Umbilical cord (tissue), 1 donor: ENCODE measurements at regions not wholly inside any gene's neighbourhood (a gene's known extent, or its start where the extent isn't known, plus 50 kb on each side); places are given as distances from the start of the nearest gene placed in this dataset.
A peak's percentile ranks its signal among the peaks of the same experiment; 100 is the strongest.
"Not testable (repeated sequence)": the region's sequence is repeated elsewhere in the genome, so short reads cannot be mapped to it uniquely, and the experiment has no call there.

Experiments used
- DNase-seq: peaks from one replicate; pipeline ENCODE4 v3.0.0-alpha.2; 2015; ENCODE audit warnings: low spot score

GRCh38 chr16:54727696-54728095 lies 203.0 kb upstream of the IRX5 start:
- DNase-seq: not testable (repeated sequence)

GRCh38 chr16:54724346-54724925 lies 206.2 kb upstream of the IRX5 start:
- peak; percentile 90 for DNase-seq

- no peak for DNase-seq
These were observed 208.4 kb upstream of the IRX5 start for GRCh38 chr16:54722210-54722676.

DNA sequence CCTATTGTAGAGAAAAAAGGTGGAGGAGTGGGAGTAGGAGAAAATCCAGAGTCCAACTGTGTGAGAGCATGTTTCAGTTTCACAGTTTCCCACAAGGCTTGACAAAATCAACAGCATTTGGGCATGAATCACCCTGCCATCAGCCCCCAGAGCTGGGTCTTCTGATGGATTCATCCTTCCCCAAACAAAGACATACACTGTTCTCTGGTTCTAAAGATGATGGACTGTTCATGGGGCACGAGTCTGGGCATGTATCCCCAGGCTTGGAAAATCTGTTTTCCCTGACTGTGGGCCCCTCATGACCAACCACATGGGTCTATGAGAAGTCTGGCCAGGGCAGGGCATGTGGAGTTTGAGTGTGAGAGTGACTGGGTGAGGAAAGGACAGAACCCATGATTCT lies 210.4 kb upstream of the IRX5 start:
- no peak for DNase-seq

GRCh38 chr16:54719624-54720023 lies 211.0 kb upstream of the IRX5 start:
- no peak for DNase-seq

DNA sequence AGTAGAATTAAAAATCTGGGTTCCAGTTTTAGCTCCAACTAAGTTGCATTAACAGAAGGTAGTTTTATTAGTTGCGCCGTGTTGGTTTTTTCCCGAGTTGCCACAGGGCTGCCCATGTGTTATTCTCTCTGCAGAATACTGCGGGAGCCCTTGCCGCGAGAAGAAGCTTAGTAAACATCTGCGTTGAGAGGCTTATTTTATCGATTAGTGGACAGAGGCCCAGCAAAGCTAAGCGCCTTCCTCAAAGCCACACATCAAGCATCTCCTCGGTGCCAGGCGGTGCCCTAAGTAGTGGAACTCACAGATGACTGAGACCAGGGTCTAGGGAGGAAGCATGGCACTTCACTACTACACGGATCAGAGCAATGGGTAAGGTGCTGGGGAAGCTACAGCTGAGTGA lies 212.3 kb upstream of the IRX5 start:
- no peak for DNase-seq

DNA sequence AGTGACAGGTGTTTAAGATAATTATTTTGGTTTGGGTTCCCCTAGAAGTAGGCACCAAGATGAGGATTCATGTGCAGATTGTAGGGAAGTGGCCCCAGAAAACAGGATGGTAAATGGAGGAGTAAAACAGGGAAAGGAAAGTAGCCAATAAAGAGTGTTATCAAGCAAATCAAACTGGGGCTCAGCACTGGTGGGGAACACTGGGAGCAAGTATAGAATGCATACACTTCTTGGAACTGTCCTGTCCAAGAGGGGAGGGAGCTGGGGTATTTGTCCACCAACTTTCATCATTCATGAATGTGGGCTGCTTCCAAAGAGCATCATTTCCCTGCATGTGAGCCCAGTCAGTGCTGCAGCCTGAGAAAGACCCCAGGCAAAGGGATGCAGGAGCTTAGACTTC lies 215.7 kb upstream of the IRX5 start:
- no peak for DNase-seq

DNA sequence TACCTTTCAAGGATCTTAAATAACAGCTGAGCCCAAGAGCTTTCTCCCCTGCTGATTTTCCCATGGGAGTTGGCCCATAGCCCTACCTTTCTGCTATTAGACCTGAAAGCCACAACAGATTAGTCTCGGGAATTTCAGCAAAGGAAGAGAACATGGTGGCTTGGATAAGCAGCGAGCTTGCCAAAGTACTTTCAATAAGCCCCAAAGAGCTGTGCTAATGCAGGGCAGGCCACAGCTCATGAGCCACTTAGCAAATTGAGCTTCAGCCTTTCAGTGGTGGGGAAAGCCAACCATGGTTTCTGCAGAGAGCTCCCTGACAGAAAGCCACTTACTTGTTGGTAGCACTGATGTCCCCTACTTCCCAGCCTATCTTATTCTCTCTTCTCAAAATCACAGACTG lies 217.8 kb upstream of the IRX5 start:
- no peak for DNase-seq

- no peak for DNase-seq
These were observed 222.9 kb upstream of the IRX5 start for GRCh38 chr16:54707813-54708212.

GRCh38 chr16:54706406-54706805 lies 224.3 kb upstream of the IRX5 start:
- no peak for DNase-seq

GRCh38 chr16:54703339-54703738 lies 227.3 kb upstream of the IRX5 start:
- DNase-seq: no peak

DNA sequence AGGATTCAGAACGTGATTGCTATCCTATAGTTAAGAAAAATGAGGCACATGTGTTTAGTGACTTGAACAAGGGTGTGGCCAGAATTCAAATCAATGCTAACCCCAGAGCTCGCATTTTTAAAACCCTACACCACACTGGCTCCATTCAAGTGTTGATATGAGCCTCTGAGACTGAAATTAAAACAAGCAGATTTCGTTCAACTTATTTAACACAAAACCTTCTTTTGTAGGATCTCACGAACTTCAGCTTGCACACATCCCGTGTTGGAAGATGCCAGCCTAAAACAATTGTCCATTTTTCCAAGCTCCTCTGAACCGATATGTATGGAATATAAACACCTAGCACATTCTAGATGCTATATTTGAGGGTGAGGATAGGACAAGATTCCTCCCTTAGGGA lies 231.0 kb upstream of the IRX5 start:
- no peak for DNase-seq

- no peak for DNase-seq
These were observed 233.0 kb upstream of the IRX5 start for GRCh38 chr16:54697677-54698076.

GRCh38 chr16:54696970-54697369 lies 233.7 kb upstream of the IRX5 start:
- peak; percentile 6 for DNase-seq

DNA sequence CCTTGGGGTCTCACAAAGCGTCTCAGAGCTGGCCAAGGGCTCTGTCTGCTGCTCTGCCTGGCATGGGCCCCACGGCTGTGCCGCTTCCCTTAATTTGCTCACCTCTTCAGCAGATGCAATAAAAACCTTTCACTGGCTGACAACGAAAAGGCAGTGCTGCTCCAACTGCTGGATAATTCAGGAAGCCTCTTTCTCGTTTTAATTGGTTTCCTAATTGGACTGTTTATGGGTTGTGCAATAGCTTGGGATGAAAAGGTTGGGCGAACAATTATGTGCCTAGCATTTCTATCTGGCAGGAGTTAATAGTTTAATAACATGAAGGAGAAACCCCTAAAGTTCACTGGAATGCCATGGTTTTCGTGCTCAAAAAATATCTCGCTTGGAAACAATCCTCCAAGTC lies 234.1 kb upstream of the IRX5 start:
- DNase-seq: no peak

DNA sequence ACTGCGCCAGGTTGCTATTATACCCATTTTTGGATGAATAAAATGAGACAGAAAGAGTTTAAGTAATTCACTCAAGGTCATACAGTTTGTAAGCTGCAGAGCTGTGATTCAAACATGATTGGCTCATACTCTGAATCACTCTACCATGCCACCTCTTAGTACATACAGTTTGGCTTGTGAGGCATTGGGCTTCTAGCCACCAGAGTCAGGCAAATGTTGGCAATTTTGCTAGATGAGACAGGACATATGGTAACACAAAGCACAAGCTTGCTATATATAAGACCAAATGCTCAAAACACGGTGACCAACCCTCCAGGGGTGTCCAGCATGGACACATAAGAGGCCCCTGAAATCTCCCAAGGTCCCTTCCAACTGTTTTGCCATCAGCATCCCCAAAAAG lies 236.0 kb upstream of the IRX5 start:
- DNase-seq: no peak

- no peak for DNase-seq
These were observed 236.8 kb upstream of the IRX5 start for GRCh38 chr16:54693864-54694263.

DNA sequence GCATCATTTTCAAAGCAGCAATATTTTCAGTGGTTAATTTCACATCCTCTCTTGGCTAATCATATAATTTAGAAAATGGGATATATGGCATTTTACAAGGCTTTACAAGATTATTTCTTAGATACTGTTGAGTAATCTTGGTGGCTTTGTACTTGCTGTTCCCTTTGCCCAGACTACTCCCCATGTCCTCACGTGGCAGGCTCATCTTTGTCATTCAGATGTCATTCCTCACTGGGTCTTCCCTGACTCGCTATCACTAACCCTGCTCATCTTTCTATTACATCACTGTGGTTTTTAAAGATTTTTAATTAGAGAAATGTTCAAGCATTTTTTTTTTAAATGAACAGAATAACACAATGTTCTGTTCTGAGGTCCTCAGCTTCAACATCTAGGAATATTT lies 240.0 kb upstream of the IRX5 start:
- DNase-seq: no peak

GRCh38 chr16:54690306-54690705 lies 240.4 kb upstream of the IRX5 start:
- no peak for DNase-seq

DNA sequence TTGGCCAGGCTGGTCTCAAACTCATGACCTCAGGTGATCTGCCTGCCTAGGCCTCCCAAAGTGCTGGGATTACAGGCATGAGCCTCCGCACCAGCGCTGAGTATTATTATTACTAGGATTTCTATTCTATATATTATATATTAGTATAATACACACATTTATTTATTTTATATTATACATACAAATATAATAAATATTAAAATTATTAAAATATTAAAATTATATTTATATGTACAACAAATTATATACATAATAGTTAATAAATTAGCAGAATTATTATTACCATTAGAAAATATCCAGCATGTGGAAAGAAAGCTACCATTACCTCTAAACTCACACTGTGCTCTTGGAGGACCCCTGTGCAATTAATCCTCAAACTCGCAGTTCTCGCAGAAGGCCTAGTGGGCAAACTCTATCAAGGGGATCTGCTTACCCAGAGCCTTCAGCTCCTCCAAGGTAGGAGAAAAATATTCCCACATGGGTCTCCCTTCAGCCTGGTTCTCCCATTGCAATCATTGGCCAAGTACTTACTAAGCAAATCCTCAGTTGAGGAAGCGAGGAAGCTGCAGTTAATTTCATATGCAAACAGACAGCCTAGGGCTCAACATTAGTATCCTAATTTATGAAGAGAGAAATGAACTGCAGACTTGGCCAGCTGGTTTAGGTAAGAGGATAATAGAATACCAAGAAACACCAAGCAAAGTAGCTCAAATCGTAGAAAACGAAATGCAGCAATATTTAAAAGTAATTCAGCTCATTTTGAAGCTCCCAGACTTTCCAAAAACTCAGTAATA lies 241.4 kb upstream of the IRX5 start:
- no peak for DNase-seq

GRCh38 chr16:54688339-54688738 lies 242.3 kb upstream of the IRX5 start:
- no peak for DNase-seq

DNA sequence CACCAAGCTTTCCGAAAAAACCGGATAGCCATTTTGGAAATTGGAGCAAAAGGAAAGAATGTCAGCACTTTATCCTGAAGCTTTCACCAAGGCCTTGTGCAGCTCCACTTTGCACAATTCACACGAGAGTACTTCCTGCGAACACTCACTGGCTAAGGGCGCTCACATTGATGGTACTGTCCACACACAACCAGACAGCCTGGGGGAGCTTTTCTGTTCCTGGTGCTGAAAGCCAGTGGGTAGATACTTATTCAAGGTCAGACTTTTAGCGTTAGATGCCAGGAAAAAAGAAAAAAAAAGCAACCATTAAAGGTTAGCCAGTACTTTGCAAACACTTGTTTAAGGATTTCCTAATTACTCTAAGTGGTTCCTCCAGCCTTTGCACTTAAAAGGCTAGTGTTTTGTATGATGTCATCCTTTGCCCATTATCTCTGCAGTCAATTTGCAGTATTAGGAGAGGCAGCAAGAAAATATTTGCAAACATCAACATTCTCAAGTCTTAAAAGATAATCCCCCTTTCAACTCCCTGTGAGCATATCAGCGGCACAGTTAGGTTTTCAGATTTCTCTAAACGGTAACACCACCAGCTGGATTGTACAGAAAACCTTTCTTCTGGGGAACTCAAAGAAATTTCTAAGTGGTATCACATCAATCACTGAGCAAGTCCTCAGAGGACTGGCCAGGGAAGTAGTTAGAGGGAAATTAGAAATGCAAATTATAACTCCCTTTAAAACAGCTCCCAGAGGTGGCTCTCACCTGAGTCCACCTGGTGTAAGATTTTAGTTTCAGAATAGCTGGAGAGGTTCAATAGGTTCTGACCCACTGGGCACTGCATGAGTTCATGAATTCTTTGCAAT lies 243.4 kb upstream of the IRX5 start:
- DNase-seq: peak; percentile 22

DNA sequence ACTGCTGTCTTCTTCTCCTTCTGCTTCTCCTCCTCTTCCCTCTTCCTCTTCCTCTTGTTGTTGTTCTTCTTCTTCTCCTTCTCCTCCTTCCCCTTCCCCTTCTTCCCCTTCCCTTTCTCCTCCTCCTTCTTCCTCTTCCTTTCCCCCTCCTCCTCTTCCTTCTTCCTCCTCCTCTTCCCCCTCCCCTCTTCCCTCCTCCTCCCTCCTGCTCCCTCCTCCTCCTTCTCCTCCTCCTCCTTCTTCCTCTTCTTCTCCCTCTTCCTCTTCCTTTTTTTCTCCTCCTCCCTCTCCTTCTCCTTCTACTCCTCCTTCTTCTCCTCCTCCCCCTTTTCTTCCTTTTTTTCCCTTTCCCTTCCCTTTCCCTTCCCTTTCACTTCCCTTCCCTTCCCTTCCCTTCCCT lies 245.0 kb upstream of the IRX5 start:
- no peak for DNase-seq
